Keratinocyte (primary cell): ENCODE measurements at regions not wholly inside any gene's neighbourhood (a gene's known extent, or its start where the extent isn't known, plus 50 kb on each side); places are given as distances from the start of the nearest gene placed in this dataset.

Experiments used
- DNase-seq: peaks from one replicate; pipeline ENCODE4 v3.0.0-alpha.2; 2011; ENCODE audit warnings: low read depth, missing footprints, low spot score
- FAIRE-seq: peaks from 2 replicates; lab custom pipeline; 2011; peaks lifted over from hg19 to GRCh38; lab: Jason Lieb, UNC
- H2AFZ ChIP-seq: 2 replicates; pipeline ENCODE4 v1.6.0; 2012; ENCODE audit warnings: low read length, control low read depth, inconsistent platforms; ENCODE audit not compliant: control insufficient read depth
- H3K27ac ChIP-seq: 2 replicates; pipeline ENCODE4 v1.5.1; 2011; ENCODE audit warnings: low read length; ENCODE audit not compliant: control insufficient read depth, insufficient read depth
- H3K27me3 ChIP-seq: 3 replicates; pipeline ENCODE4 v1.6.0; 2011; ENCODE audit warnings: low read length; ENCODE audit not compliant: control insufficient read depth, insufficient read depth; ENCODE audit errors: extremely low read depth
- H3K36me3 ChIP-seq, 2 experiments: 2 replicates in 1 of 2; 3 replicates in 1 of 2; pipeline ENCODE4 v1.5.1; 2011; ENCODE audit warnings: low read length in 2 of 2, mild to moderate bottlenecking in 1 of 2; ENCODE audit not compliant: control insufficient read depth in 2 of 2, insufficient read depth in 2 of 2; ENCODE audit errors: extremely low read depth in 1 of 2
- H3K4me1 ChIP-seq: 3 replicates; pipeline ENCODE4 v1.5.1; 2011; ENCODE audit warnings: low read length; ENCODE audit not compliant: control insufficient read depth, insufficient read depth; ENCODE audit errors: extremely low read depth
- H3K4me2 ChIP-seq: 3 replicates; pipeline ENCODE4 v1.6.0; 2011; ENCODE audit warnings: low read depth, low read length; ENCODE audit not compliant: control insufficient read depth, insufficient read depth; ENCODE audit errors: extremely low read depth
- H3K4me3 ChIP-seq, 3 experiments: fragments of 200-600 bp in 1 of 3; sonication (generic) in 1 of 3; 2 replicates in 2 of 3; 3 replicates in 1 of 3; pipeline ENCODE4 v1.5.1; 2011 to 2016; ENCODE audit warnings: low read length in 3 of 3, mild to moderate bottlenecking in 3 of 3, control low read depth in 2 of 3, inconsistent platforms in 1 of 3, low read depth in 1 of 3, mixed read lengths in 1 of 3, mixed run types in 1 of 3, moderate library complexity in 1 of 3; ENCODE audit not compliant: control insufficient read depth in 2 of 3, insufficient read depth in 2 of 3; ENCODE audit errors: extremely low read depth in 1 of 3
- H3K79me2 ChIP-seq: 2 replicates; pipeline ENCODE4 v1.6.0; 2012; ENCODE audit warnings: low read length; ENCODE audit not compliant: control insufficient read depth, insufficient read depth
- H3K9ac ChIP-seq: 3 replicates; pipeline ENCODE4 v1.6.0; 2011; ENCODE audit warnings: low read length; ENCODE audit not compliant: control insufficient read depth, insufficient read depth; ENCODE audit errors: extremely low read depth
- H3K9me1 ChIP-seq: 3 replicates; pipeline ENCODE4 v1.6.0; 2011; ENCODE audit warnings: low read length; ENCODE audit not compliant: control insufficient read depth, insufficient read depth; ENCODE audit errors: extremely low read depth
- H3K9me3 ChIP-seq: 2 replicates; pipeline ENCODE4 v1.5.1; 2012; ENCODE audit warnings: low read depth, low read length; ENCODE audit not compliant: control insufficient read depth
- H4K20me1 ChIP-seq: 3 replicates; pipeline ENCODE4 v1.6.0; 2011; ENCODE audit warnings: low read length; ENCODE audit not compliant: control insufficient read depth, insufficient read depth; ENCODE audit errors: extremely low read depth
- EZH2 ChIP-seq: IDR thresholded peaks from one replicate; pipeline ENCODE4 v1.6.1; 2012; ENCODE audit warnings: inconsistent platforms, mild to moderate bottlenecking, low read length, moderate library complexity
- dilution Hi-C: fragments of 300-500 bp; cut with MboI; formaldehyde crosslinking; loops from one replicate; pipeline ENCODE4 v1.7.0; 2020; ENCODE audit warnings: low sequenced_read_pairs; ENCODE audit not compliant: extremely low pct_ligation_motif_present
- TF ChIP-seq, protein P1 (sequence below), 3 experiments: IDR thresholded peaks in 1 of 3; conservative IDR thresholded peaks in 1 of 3; optimal IDR thresholded peaks in 1 of 3; 2 replicates in 2 of 3; 3 replicates in 1 of 3; pipeline versions ENCODE3 to v1.5.1; 2011; ENCODE audit warnings: low read length in 3 of 3, mild to moderate bottlenecking in 3 of 3, moderate library complexity in 2 of 3, control low read depth in 1 of 3, inconsistent platforms in 1 of 3; ENCODE audit not compliant: insufficient read depth in 2 of 3; ENCODE audit errors: extremely low read depth in 1 of 3

DNA sequence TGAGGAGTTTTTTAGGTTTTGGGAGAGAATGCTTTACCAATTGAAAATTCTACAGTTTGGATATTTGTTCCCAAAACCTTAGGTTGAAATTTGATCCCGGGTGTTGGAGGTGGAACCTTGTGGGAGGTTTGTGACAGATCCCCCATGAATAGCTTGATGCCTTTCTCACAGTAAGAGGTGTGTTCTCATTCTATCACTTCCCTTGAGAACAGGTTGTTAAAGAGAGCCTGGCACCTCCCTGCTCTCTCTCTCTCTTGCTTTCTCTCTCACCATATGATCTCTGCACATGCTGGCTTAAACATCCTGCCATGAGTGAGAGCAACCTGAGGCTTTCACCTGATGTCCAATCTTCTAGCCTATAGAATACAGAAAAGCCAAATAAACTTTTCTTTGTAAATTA is 1475.5 kb upstream of the AGA start:
- TF ChIP-seq, protein P1, sequence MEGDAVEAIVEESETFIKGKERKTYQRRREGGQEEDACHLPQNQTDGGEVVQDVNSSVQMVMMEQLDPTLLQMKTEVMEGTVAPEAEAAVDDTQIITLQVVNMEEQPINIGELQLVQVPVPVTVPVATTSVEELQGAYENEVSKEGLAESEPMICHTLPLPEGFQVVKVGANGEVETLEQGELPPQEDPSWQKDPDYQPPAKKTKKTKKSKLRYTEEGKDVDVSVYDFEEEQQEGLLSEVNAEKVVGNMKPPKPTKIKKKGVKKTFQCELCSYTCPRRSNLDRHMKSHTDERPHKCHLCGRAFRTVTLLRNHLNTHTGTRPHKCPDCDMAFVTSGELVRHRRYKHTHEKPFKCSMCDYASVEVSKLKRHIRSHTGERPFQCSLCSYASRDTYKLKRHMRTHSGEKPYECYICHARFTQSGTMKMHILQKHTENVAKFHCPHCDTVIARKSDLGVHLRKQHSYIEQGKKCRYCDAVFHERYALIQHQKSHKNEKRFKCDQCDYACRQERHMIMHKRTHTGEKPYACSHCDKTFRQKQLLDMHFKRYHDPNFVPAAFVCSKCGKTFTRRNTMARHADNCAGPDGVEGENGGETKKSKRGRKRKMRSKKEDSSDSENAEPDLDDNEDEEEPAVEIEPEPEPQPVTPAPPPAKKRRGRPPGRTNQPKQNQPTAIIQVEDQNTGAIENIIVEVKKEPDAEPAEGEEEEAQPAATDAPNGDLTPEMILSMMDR (optimal IDR thresholded peaks at IDR 0.05 in 1 of 3, IDR thresholded peaks at IDR 0.05 in 1 of 3, conservative IDR thresholded peaks at IDR 0.05 in 1 of 3; ENCODE audit: extremely low read depth in 1 of 3, insufficient read depth in 2 of 3, low read length in 3 of 3): no peak
- TF ChIP-seq EZH2: no peak
- no peak overlapping the region for H2AFZ ChIP-seq
- dilution Hi-C loops: no loop called here

DNA sequence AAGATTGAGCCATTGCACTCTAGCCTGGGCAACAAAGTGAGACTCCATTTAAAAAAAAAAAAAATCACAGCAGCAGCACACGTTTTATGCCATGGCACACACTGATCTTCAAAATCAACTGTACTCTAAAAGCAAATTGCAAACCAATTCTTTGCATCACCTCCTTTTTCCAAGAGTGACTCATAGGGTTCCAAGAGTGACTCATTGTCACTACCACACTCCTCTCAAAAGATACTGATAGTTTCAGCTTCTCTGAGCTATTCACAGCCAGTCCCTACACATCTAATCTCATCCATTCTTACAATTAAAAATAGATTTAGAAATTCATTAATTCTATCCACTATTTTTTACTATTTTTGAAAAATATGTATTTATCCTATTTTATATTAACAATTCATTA is 1494.9 kb upstream of the AGA start:
- H3K4me3 ChIP-seq: no peak overlapping the region
- FAIRE-seq (no peak), DNase-seq (no peak)
- no peaks in the 10 kb centered on the region for H3K9me3 ChIP-seq
- H3K4me2 ChIP-seq: no peak overlapping the region
- no peaks in the 10 kb centered on the region for H3K9me1 ChIP-seq
- no peak overlapping the region for H3K9ac ChIP-seq
- TF ChIP-seq EZH2: no peak
- TF ChIP-seq, protein P1 (optimal IDR thresholded peaks at IDR 0.05 in 1 of 3, IDR thresholded peaks at IDR 0.05 in 1 of 3, conservative IDR thresholded peaks at IDR 0.05 in 1 of 3; ENCODE audit: extremely low read depth in 1 of 3, insufficient read depth in 2 of 3, low read length in 3 of 3): no peak
- no peaks in the 10 kb centered on the region for H4K20me1 ChIP-seq
- H3K4me1 ChIP-seq: no peaks in the 10 kb centered on the region
- dilution Hi-C loops: no loop called here
- no peaks in the 10 kb centered on the region for H3K79me2 ChIP-seq
- no peak overlapping the region for H2AFZ ChIP-seq
- H3K27me3 ChIP-seq: no peaks in the 10 kb centered on the region
- H3K36me3 ChIP-seq: no peaks in the 10 kb centered on the region
- H3K27ac ChIP-seq: no peak overlapping the region

More for the DNA sequence above, 1475.5 kb upstream of the AGA start:
- no peaks in the 10 kb centered on the region for H3K27me3 ChIP-seq
- no peak overlapping the region for H3K27ac ChIP-seq
- H3K9me1 ChIP-seq: no peaks in the 10 kb centered on the region
- no peaks in the 10 kb centered on the region for H3K36me3 ChIP-seq
- no peak for DNase-seq
- no peaks in the 10 kb centered on the region for H3K79me2 ChIP-seq
- FAIRE-seq: no peak
- no peaks in the 10 kb centered on the region for H3K4me1 ChIP-seq
- H3K4me3 ChIP-seq: no peak overlapping the region
- H3K9ac ChIP-seq: no peak overlapping the region
- H3K9me3 ChIP-seq: peaks cover 2% of the 10 kb centered on the region
- no peak overlapping the region for H3K4me2 ChIP-seq
- no peaks in the 10 kb centered on the region for H4K20me1 ChIP-seq
